ENCODE measurements at regions not wholly inside any gene's neighbourhood (a gene's known extent, or its start where the extent isn't known, plus 50 kb on each side); places are given as distances from the start of the nearest gene placed in this dataset.
A peak's percentile ranks its signal among the peaks of the same experiment; 100 is the strongest.

- DNase-seq (ENCODE audit: low read depth, low spot score) (no peak), FAIRE-seq (no peak)
- no peaks in the 10 kb centered on the region for H4K20me1 ChIP-seq (replicated peaks; ENCODE audit: control insufficient read depth, extremely low read depth, insufficient read depth, low read length)
- H3K9ac ChIP-seq (replicated peaks; ENCODE audit: extremely low read depth, insufficient read depth, low read length) = no peak overlapping the region
- no peak overlapping the region for H3K4me3 ChIP-seq (replicated peaks in 1 of 3; ENCODE audit: insufficient read depth in 1 of 3, low read depth in 1 of 3, low read length in 3 of 3)
- no peaks in the 10 kb centered on the region for H3K9me3 ChIP-seq (replicated peaks; ENCODE audit: control insufficient read depth, insufficient read depth, low read length)
- intact Hi-C loops (cut with micrococcal nuclease) = no loop called here
- ChIA-PET POLR2A (no interaction called here), CTCF (interaction anchor here (0.5 to 2.2 kb wide), 7 partner anchors 9 to 341 kb away, joined by 3 to 7 read pairs (median 3); no protein-coding TSS in a partner anchor)
- no peaks in the 10 kb centered on the region for H3K79me2 ChIP-seq (ENCODE audit: control insufficient read depth, insufficient read depth, low read length)
- TF ChIP-seq CTCF (IDR thresholded peaks at IDR 0.05; ENCODE audit: extremely low read depth in 1 of 2, insufficient read depth in 1 of 2, low read depth in 1 of 2, low read length in 2 of 2) = no peak
- no peak for TF ChIP-seq POLR2AphosphoS5 (IDR thresholded peaks at IDR 0.05; ENCODE audit: insufficient read depth, low read depth, low read length)
- no peak for TF ChIP-seq POLR2A (IDR thresholded peaks at IDR 0.05; ENCODE audit: low read depth, low read length)
- no peak for TF ChIP-seq EZH2 (IDR thresholded peaks at IDR 0.05; ENCODE audit: borderline replicate concordance, low read depth, low read length, severe bottlenecking)
- TF ChIP-seq MYC (IDR thresholded peaks at IDR 0.05; ENCODE audit: low read depth, low read length) = no peak
- no peak for TF ChIP-seq MAX (IDR thresholded peaks at IDR 0.05; ENCODE audit: insufficient read depth, insufficient read length)
- H2AFZ ChIP-seq (ENCODE audit: low read depth, low read length) = peak overlapping the region; percentile 80
- no peaks in the 10 kb centered on the region for H3K27me3 ChIP-seq (ENCODE audit: control insufficient read depth in 2 of 2, insufficient read depth in 2 of 2, low read length in 2 of 2)
- peaks cover 28% of the 10 kb centered on the region for H3K4me1 ChIP-seq (ENCODE audit: control insufficient read depth, extremely low read depth, insufficient read depth, low read length)
- H3K27ac ChIP-seq (ENCODE audit: insufficient read depth, low read depth, low read length) = no peak overlapping the region
- no peaks in the 10 kb centered on the region for H3K36me3 ChIP-seq (ENCODE audit: control insufficient read depth in 2 of 2, extremely low read depth in 1 of 2, insufficient read depth in 2 of 2, low read length in 2 of 2)
- H3K4me2 ChIP-seq (ENCODE audit: insufficient read depth, low read length) = no peak overlapping the region
- dilution Hi-C loops (cut with MboI; ENCODE audit: extremely low pct_ligation_motif_present, low sequenced_read_pairs) = no loop called here
- BruUV-seq (replicated peaks) = no TSS peak
- H3K9me1 ChIP-seq (replicated peaks; ENCODE audit: control insufficient read depth, extremely low read depth, insufficient read depth, low read length) = no peaks in the 10 kb centered on the region
Measured at GRCh38 chr20:50283922-50284810, 93.5 kb downstream of the CEBPB start.

Measured in endothelial cell of umbilical vein (primary cell).